ENCODE measurements at regions not wholly inside any gene's neighbourhood (a gene's known extent, or its start where the extent isn't known, plus 50 kb on each side); places are given as distances from the start of the nearest gene placed in this dataset.

DNA sequence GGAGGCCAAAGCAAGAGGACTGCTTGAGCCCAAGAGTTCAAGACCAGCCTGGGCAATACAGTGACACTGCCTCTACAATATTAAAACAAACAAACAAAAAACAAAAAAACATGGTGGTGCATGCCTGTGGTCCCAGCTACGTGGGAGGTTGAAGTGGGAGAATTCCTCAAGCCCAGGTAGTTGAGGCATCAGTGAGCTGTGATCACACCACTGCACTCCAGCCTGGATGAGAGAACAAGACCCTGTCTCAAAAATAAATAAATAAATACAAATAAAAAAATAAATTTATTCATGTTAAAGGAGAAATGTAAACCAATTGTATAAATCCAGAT lies 200.6 kb downstream of the BCHE start:
- TF ChIP-seq EZH2 (IDR thresholded peaks at IDR 0.05; ENCODE audit: borderline replicate concordance, low read depth, low read length) (no peak), NR2C2 (CRISPR knock-in tag; IDR thresholded peaks at IDR 0.05) (no peak), NR2C2 (tag; IDR thresholded peaks at IDR 0.05) (no peak), EP300 (IDR thresholded peaks at IDR 0.05; ENCODE audit: low read length) (no peak)
- TF ChIP-seq, protein P1, sequence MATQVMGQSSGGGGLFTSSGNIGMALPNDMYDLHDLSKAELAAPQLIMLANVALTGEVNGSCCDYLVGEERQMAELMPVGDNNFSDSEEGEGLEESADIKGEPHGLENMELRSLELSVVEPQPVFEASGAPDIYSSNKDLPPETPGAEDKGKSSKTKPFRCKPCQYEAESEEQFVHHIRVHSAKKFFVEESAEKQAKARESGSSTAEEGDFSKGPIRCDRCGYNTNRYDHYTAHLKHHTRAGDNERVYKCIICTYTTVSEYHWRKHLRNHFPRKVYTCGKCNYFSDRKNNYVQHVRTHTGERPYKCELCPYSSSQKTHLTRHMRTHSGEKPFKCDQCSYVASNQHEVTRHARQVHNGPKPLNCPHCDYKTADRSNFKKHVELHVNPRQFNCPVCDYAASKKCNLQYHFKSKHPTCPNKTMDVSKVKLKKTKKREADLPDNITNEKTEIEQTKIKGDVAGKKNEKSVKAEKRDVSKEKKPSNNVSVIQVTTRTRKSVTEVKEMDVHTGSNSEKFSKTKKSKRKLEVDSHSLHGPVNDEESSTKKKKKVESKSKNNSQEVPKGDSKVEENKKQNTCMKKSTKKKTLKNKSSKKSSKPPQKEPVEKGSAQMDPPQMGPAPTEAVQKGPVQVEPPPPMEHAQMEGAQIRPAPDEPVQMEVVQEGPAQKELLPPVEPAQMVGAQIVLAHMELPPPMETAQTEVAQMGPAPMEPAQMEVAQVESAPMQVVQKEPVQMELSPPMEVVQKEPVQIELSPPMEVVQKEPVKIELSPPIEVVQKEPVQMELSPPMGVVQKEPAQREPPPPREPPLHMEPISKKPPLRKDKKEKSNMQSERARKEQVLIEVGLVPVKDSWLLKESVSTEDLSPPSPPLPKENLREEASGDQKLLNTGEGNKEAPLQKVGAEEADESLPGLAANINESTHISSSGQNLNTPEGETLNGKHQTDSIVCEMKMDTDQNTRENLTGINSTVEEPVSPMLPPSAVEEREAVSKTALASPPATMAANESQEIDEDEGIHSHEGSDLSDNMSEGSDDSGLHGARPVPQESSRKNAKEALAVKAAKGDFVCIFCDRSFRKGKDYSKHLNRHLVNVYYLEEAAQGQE (IDR thresholded peaks at IDR 0.05; ENCODE audit: borderline replicate concordance), result no peak
- TF ChIP-seq, protein P1 (CRISPR knock-in tag; IDR thresholded peaks at IDR 0.05; ENCODE audit: low read depth), result no peak
- TF ChIP-seq, protein P2, sequence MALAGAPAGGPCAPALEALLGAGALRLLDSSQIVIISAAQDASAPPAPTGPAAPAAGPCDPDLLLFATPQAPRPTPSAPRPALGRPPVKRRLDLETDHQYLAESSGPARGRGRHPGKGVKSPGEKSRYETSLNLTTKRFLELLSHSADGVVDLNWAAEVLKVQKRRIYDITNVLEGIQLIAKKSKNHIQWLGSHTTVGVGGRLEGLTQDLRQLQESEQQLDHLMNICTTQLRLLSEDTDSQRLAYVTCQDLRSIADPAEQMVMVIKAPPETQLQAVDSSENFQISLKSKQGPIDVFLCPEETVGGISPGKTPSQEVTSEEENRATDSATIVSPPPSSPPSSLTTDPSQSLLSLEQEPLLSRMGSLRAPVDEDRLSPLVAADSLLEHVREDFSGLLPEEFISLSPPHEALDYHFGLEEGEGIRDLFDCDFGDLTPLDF (CRISPR knock-in tag; IDR thresholded peaks at IDR 0.05), result no peak
- TF ChIP-seq, protein P3, sequence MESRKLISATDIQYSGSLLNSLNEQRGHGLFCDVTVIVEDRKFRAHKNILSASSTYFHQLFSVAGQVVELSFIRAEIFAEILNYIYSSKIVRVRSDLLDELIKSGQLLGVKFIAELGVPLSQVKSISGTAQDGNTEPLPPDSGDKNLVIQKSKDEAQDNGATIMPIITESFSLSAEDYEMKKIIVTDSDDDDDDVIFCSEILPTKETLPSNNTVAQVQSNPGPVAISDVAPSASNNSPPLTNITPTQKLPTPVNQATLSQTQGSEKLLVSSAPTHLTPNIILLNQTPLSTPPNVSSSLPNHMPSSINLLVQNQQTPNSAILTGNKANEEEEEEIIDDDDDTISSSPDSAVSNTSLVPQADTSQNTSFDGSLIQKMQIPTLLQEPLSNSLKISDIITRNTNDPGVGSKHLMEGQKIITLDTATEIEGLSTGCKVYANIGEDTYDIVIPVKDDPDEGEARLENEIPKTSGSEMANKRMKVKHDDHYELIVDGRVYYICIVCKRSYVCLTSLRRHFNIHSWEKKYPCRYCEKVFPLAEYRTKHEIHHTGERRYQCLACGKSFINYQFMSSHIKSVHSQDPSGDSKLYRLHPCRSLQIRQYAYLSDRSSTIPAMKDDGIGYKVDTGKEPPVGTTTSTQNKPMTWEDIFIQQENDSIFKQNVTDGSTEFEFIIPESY (CRISPR knock-in tag; IDR thresholded peaks at IDR 0.05), result no peak
